Gastroesophageal sphincter (tissue), 4 donors: ENCODE measurements at regions not wholly inside any gene's neighbourhood (a gene's known extent, or its start where the extent isn't known, plus 50 kb on each side); places are given as distances from the start of the nearest gene placed in this dataset.

ENCODE experiments used
- ATAC-seq: fragments of 150-250 bp; one replicate; pipeline ENCODE4 v1.9.1; 2016; ENCODE audit warnings: mild to moderate bottlenecking, moderate library complexity
- H3K27ac ChIP-seq, 4 donors: fragments of 200-600 bp; sonication (generic) in 3 of 4; 1 replicate in 3 of 4; 2 replicates in 1 of 4; pipeline ENCODE4 v1.5.1; 2016 to 2019
- H3K27me3 ChIP-seq: fragments of 200-600 bp; sonication (generic); one replicate; pipeline ENCODE4 v1.5.1; 2019
- H3K36me3 ChIP-seq, 2 donors: fragments of 200-600 bp; sonication (generic); one replicate each; pipeline ENCODE4 v1.5.1; 2019; ENCODE audit warnings: control low read depth in 1 of 2
- H3K4me1 ChIP-seq, 3 donors: fragments of 200-600 bp; sonication (generic); 1 replicate in 2 of 3; 2 replicates in 1 of 3; pipeline ENCODE4 v1.5.1; 2016 to 2019; ENCODE audit warnings: control low read depth in 2 of 3
- H3K4me3 ChIP-seq, 2 donors: fragments of 200-600 bp; sonication (generic); one replicate each; pipeline ENCODE4 v1.5.1; 2019; ENCODE audit warnings: mild to moderate bottlenecking in 1 of 2, moderate library complexity in 1 of 2
- H3K9me3 ChIP-seq, 3 donors: fragments of 200-600 bp; sonication (generic); one replicate each; pipeline ENCODE4 v1.5.1; 2017 to 2019; ENCODE audit warnings: control low read depth in 2 of 3
- EP300 ChIP-seq: sonication (generic); formaldehyde crosslinking; IDR thresholded peaks from one replicate; pipeline ENCODE4 v1.6.1; 2017; ENCODE audit warnings: antibody characterized with exemption, mild to moderate bottlenecking
- POLR2A ChIP-seq, 2 donors: fragments of 450-650 bp; IDR thresholded peaks; one replicate each; pipeline ENCODE4 v1.6.1; 2017; ENCODE audit warnings: antibody characterized with exemption in 2 of 2, mild to moderate bottlenecking in 2 of 2, moderate library complexity in 1 of 2
- POLR2AphosphoS5 ChIP-seq: sonication (generic); formaldehyde crosslinking; IDR thresholded peaks from one replicate; pipeline ENCODE4 v1.6.1; 2017; ENCODE audit warnings: antibody characterized with exemption
- WGBS, 2 donors: methylation state at CpG; one replicate each; pipeline ENCODE4 v1.1.5; 2018; ENCODE audit warnings: low coverage in 1 of 2; 5-methylcytosine and 5-hydroxymethylcytosine counted together
- TF ChIP-seq, protein P1 (sequence below), 4 experiments: fragments of 200-600 bp in 2 of 4; fragments of 450-650 bp in 2 of 4; sonication (generic) in 1 of 4; IDR thresholded peaks; one replicate each; pipeline ENCODE4 v1.5.1; 2017 to 2019; ENCODE audit warnings: antibody characterized with exemption in 4 of 4, mild to moderate bottlenecking in 2 of 4, moderate library complexity in 2 of 4

DNA sequence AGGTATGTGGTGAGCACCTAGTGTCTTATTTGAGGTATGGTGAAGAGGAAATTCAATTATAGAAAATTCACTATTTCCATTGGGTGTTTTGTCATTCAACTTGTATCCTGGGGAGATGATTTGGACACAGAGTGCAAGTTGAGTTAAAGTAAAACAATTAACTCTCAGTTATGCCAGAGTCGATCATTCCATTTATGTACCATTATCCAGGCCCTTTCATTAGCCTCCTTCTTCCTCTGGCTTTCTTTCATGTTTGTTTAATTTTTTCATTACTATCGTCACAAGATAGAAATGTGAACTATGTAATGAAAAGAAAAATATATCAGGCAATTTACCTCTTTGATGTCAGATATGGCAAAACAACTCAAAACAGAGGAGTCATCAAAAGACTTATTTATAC lies 1347.2 kb upstream of the NUDT12 start:
- Histone ChIP-seq H3K36me3 (no peaks in the 10 kb centered on the region), H3K4me1 (no peaks in the 10 kb centered on the region), H3K27ac (no peak overlapping the region), H3K4me3 (no peak overlapping the region), H3K9me3 (no peaks in the 10 kb centered on the region), H3K27me3 (no peaks in the 10 kb centered on the region)
- WGBS, 2 donors, result 29 to 48% methylated on average over 2 of the region's 2 CpGs
- ATAC-seq, result no peak
- TF ChIP-seq POLR2A (IDR thresholded peaks at IDR 0.05) (no peak), EP300 (no peak), POLR2AphosphoS5 (no peak)
- TF ChIP-seq, protein P1, sequence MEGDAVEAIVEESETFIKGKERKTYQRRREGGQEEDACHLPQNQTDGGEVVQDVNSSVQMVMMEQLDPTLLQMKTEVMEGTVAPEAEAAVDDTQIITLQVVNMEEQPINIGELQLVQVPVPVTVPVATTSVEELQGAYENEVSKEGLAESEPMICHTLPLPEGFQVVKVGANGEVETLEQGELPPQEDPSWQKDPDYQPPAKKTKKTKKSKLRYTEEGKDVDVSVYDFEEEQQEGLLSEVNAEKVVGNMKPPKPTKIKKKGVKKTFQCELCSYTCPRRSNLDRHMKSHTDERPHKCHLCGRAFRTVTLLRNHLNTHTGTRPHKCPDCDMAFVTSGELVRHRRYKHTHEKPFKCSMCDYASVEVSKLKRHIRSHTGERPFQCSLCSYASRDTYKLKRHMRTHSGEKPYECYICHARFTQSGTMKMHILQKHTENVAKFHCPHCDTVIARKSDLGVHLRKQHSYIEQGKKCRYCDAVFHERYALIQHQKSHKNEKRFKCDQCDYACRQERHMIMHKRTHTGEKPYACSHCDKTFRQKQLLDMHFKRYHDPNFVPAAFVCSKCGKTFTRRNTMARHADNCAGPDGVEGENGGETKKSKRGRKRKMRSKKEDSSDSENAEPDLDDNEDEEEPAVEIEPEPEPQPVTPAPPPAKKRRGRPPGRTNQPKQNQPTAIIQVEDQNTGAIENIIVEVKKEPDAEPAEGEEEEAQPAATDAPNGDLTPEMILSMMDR (IDR thresholded peaks at IDR 0.05), result no peak

- Histone ChIP-seq H3K4me1 (no peaks in the 10 kb centered on the region), H3K4me3 (no peak overlapping the region), H3K36me3 (no peaks in the 10 kb centered on the region), H3K9me3 (no peaks in the 10 kb centered on the region), H3K27ac (no peak overlapping the region), H3K27me3 (no peaks in the 10 kb centered on the region)
- 67 to 80% methylated on average over 1 of the region's 1 CpG for WGBS, 2 donors
- TF ChIP-seq, protein P1 (IDR thresholded peaks at IDR 0.05), result no peak
- TF ChIP-seq POLR2A (IDR thresholded peaks at IDR 0.05) (no peak), POLR2AphosphoS5 (no peak), EP300 (no peak)
- ATAC-seq, result no peak
Observed at GRCh38 chr5:104904561-104904960, 1342.0 kb upstream of the NUDT12 start.

DNA sequence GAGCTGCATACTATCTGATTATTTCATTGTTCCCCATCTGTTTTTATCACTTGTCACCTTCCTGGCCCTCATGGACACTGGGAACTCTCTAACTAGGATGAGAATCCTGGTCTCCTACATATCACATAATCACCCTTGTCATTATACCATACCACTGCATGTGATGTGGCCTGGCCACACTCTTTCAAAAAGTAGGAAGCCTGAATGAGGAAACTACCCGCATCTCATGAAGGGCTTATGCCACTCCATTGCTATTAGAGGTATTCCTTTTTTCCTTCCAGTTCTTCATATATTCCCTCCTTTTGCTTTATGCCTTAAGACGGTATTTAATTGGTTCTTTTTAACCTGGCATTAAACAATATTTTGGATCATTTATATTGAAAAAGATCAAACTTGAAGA lies 1341.4 kb upstream of the NUDT12 start:
- no peak for ATAC-seq
- WGBS, 2 donors, result 94 to 100% methylated on average over 2 of the region's 2 CpGs
- H3K4me3 ChIP-seq, result no peak overlapping the region
- no peak overlapping the region for H3K27ac ChIP-seq
- TF ChIP-seq POLR2AphosphoS5 (no peak), POLR2A (IDR thresholded peaks at IDR 0.05) (no peak), EP300 (no peak)
- TF ChIP-seq, protein P1 (IDR thresholded peaks at IDR 0.05), result no peak
- H3K36me3 ChIP-seq, result no peaks in the 10 kb centered on the region
- H3K4me1 ChIP-seq, result no peaks in the 10 kb centered on the region
- H3K9me3 ChIP-seq, result no peaks in the 10 kb centered on the region
- H3K27me3 ChIP-seq, result no peaks in the 10 kb centered on the region

DNA sequence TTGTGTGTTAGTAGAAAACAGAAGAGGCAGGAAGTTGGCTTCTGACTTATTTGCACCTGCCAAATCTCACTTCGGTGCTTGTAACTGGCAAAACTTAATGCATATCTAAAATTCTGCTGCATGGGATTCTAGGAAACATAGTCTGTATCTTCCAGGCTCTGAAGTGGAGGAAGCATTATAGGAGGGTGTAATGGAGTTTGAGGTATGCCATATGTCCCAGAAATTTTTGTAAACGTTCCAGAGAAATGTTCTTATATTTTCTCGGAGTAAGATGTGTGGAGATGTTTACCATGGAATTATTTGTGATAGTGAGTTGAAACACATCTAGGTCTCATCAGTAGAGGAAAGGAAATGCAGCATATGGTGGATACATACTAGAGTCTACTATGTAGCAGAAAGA lies 1329.0 kb upstream of the NUDT12 start:
- Histone ChIP-seq H3K36me3 (no peaks in the 10 kb centered on the region), H3K27me3 (no peaks in the 10 kb centered on the region), H3K9me3 (no peaks in the 10 kb centered on the region), H3K4me3 (no peak overlapping the region), H3K27ac (no peak overlapping the region), H3K4me1 (no peaks in the 10 kb centered on the region)
- ATAC-seq, result no peak
- WGBS, 2 donors, result 20 to 23% methylated on average over 3 of the region's 3 CpGs
- TF ChIP-seq EP300 (no peak), POLR2AphosphoS5 (no peak), POLR2A (IDR thresholded peaks at IDR 0.05) (no peak)
- TF ChIP-seq, protein P1 (IDR thresholded peaks at IDR 0.05), result no peak

GRCh38 chr5:104890767-104891166 lies 1328.2 kb upstream of the NUDT12 start:
- H3K27ac ChIP-seq, result no peak overlapping the region
- H3K27me3 ChIP-seq, result no peaks in the 10 kb centered on the region
- no peak overlapping the region for H3K4me3 ChIP-seq
- TF ChIP-seq, protein P1 (IDR thresholded peaks at IDR 0.05), result no peak
- TF ChIP-seq POLR2A (IDR thresholded peaks at IDR 0.05) (no peak), EP300 (no peak), POLR2AphosphoS5 (no peak)
- H3K9me3 ChIP-seq, result no peaks in the 10 kb centered on the region
- no peak for ATAC-seq
- no peaks in the 10 kb centered on the region for H3K4me1 ChIP-seq
- H3K36me3 ChIP-seq, result no peaks in the 10 kb centered on the region
- WGBS, 2 donors, result 50 to 56% methylated on average over 1 of the region's 1 CpG
